ENCODE measurements at regions not wholly inside any gene's neighbourhood (a gene's known extent, or its start where the extent isn't known, plus 50 kb on each side); places are given as distances from the start of the nearest gene placed in this dataset.

- TF ChIP-seq CTCF (IDR thresholded peaks at IDR 0.05) (no peak), POLR2A (IDR thresholded peaks at IDR 0.05) (no peak)
These were observed 289.9 kb upstream of the ACTBL2 start for GRCh38 chr5:57772512-57772911.
